Nephron (organoid): ENCODE measurements at regions not wholly inside any gene's neighbourhood (a gene's known extent, or its start where the extent isn't known, plus 50 kb on each side); places are given as distances from the start of the nearest gene placed in this dataset.

Source experiments
- H3K27ac Mint-ChIP-seq, 3 experiments: 2 replicates each; pipeline ENCODE4 v1.8.0; 2020; ENCODE audit warnings: mixed read lengths in 3 of 3, mild to moderate bottlenecking in 2 of 3, moderate library complexity in 1 of 3
- H3K27me3 Mint-ChIP-seq: 2 replicates; pipeline ENCODE4 v1.8.0; 2021; ENCODE audit warnings: low read depth, mild to moderate bottlenecking, moderate library complexity, mixed read lengths
- H3K36me3 Mint-ChIP-seq: 2 replicates; pipeline ENCODE4 v1.8.0; 2020; ENCODE audit warnings: low read depth, mixed read lengths
- H3K4me1 Mint-ChIP-seq: 2 replicates; pipeline ENCODE4 v1.8.0; 2020; ENCODE audit warnings: mixed read lengths
- H3K4me3 Mint-ChIP-seq, 3 experiments: 2 replicates each; pipeline ENCODE4 v1.8.0; 2020; ENCODE audit warnings: mild to moderate bottlenecking in 3 of 3, mixed read lengths in 3 of 3, moderate library complexity in 2 of 3
- H3K9me3 Mint-ChIP-seq: 2 replicates; pipeline ENCODE4 v1.8.0; 2020; ENCODE audit warnings: mixed read lengths
- CTCF ChIP-seq, 3 experiments: fragments of 200-600 bp; sonication (generic); IDR thresholded peaks; one replicate each; pipeline ENCODE4 v1.5.0; 2021; ENCODE audit warnings: antibody characterized with exemption in 3 of 3; ENCODE audit not compliant: unreplicated experiment in 3 of 3

GRCh38 chr6:56407883-56408410 lies 160.6 kb upstream of the COL21A1 start:
- TF ChIP-seq CTCF (IDR thresholded peaks at IDR 0.05; ENCODE audit: unreplicated experiment in 3 of 3): no peak
- Mint-ChIP-seq H3K27me3 (peaks cover 5% of the 10 kb centered on the region), H3K4me3 (no peak overlapping the region), H3K9me3 (no peaks in the 10 kb centered on the region), H3K36me3 (no peaks in the 10 kb centered on the region), H3K27ac (no peak overlapping the region), H3K4me1 (peaks cover 27% of the 10 kb centered on the region)

DNA sequence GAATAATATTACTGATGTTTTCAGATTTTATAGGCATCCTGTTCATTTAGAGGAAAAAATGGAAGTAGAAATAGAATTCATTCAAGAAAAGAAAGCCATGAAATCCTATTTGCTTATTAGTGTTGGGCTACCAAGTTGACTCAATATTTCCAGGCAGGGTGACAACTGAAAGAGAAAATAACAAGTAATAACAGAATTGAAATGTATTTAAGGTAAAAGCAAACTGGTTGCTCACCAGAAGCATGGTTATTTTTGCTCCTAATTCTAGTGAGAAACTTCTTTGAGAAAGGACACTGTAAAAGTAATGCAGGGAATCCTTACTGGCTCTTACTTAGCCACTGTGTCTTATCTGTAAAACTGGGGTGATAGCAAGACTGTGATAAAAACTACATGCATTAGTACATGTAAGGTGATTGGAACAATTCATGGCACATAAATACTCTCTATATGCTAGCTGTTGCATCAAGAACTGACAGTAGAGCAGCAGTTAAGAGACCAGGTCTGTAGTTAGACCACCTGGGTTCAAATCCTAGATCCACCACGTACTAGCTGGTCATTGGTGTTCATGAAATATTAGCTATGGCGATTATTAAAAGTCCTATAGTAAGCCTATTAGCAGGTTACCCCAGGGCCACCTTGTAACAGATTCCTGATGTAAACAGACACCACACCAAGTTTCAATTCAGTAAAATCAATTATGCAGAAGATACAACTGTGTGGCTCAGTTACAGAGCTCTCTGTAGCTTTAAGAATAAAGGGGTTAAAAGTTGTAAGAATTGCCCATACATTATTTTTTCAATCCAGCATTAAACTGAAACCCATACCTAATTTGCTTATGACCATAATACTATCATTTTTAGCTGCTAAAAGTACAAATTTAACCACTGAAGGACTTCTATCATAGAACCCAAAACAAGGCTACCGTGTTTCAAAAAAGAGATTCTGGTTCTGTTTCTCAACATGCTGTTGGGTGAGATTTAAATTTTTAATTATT lies 159.2 kb upstream of the COL21A1 start:
- no peak for TF ChIP-seq CTCF (IDR thresholded peaks at IDR 0.05; ENCODE audit: unreplicated experiment in 3 of 3)
- H3K27me3 Mint-ChIP-seq: peaks cover 5% of the 10 kb centered on the region
- H3K27ac Mint-ChIP-seq: no peak overlapping the region
- H3K4me3 Mint-ChIP-seq: no peak overlapping the region
- no peaks in the 10 kb centered on the region for H3K36me3 Mint-ChIP-seq
- H3K9me3 Mint-ChIP-seq: peaks cover 5% of the 10 kb centered on the region
- peaks cover 27% of the 10 kb centered on the region for H3K4me1 Mint-ChIP-seq

- H3K9me3 Mint-ChIP-seq: peaks cover 10% of the 10 kb centered on the region
- H3K4me1 Mint-ChIP-seq: peaks cover 27% of the 10 kb centered on the region
- no peak for TF ChIP-seq CTCF (IDR thresholded peaks at IDR 0.05; ENCODE audit: unreplicated experiment in 3 of 3)
- no peak overlapping the region for H3K4me3 Mint-ChIP-seq
- H3K36me3 Mint-ChIP-seq: no peaks in the 10 kb centered on the region
- H3K27me3 Mint-ChIP-seq: peaks cover 5% of the 10 kb centered on the region
- peak overlapping the region in 1 of 3 experiments; percentile 80 for H3K27ac Mint-ChIP-seq
Measured at GRCh38 chr6:56404599-56404998, 157.2 kb upstream of the COL21A1 start.

GRCh38 chr6:56403745-56404144 lies 156.4 kb upstream of the COL21A1 start:
- H3K4me1 Mint-ChIP-seq: peaks cover 27% of the 10 kb centered on the region
- peak overlapping the region in 2 of 3 experiments; percentile 34 to 80 for H3K27ac Mint-ChIP-seq
- no peak overlapping the region for H3K4me3 Mint-ChIP-seq
- H3K36me3 Mint-ChIP-seq: no peaks in the 10 kb centered on the region
- H3K9me3 Mint-ChIP-seq: peaks cover 13% of the 10 kb centered on the region
- peaks cover 5% of the 10 kb centered on the region for H3K27me3 Mint-ChIP-seq
- no peak for TF ChIP-seq CTCF (IDR thresholded peaks at IDR 0.05; ENCODE audit: unreplicated experiment in 3 of 3)

DNA sequence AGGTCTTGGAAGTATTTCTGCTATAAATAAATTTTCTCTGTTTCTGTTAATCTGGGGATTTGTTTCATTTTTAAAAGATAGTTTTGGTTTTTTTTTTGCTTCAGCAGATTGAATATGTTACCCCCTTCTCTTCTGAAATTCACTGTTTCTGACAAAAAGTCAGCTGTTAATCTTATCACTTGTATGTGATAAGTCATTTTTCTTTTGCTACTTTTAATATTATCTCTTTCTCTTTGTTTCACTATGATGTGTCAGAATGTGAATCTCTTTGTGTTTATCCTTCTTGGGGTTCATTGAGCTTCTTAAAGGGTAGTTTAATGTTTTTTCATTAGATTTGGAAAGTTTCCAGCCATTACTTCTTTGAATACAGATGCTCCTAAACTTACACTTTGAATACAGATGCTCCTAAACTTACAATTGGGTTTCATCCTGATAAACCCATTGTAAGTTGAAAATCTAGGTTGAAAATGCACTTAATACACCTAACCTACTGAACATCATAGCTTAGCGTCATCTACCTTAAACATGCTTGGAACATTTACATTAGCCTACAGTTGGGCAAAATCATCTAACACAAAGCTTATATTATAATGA lies 154.2 kb upstream of the COL21A1 start:
- H3K36me3 Mint-ChIP-seq: no peaks in the 10 kb centered on the region
- H3K4me1 Mint-ChIP-seq: peaks cover 23% of the 10 kb centered on the region
- peaks cover 13% of the 10 kb centered on the region for H3K9me3 Mint-ChIP-seq

More for the DNA sequence above, 154.2 kb upstream of the COL21A1 start:
- Mint-ChIP-seq H3K27me3 (peaks cover 5% of the 10 kb centered on the region), H3K27ac (no peak overlapping the region), H3K4me3 (no peak overlapping the region)
- TF ChIP-seq CTCF (IDR thresholded peaks at IDR 0.05; ENCODE audit: unreplicated experiment in 3 of 3): no peak
